CD14-positive monocyte (primary cell): ENCODE measurements at regions not wholly inside any gene's neighbourhood (a gene's known extent, or its start where the extent isn't known, plus 50 kb on each side); places are given as distances from the start of the nearest gene placed in this dataset.

Source experiments
- DNase-seq, 3 donors: peaks; one replicate each; pipeline ENCODE4 v3.0.0-alpha.2; 2011 to 2022
- H2AFZ ChIP-seq: 2 replicates; pipeline ENCODE4 v1.6.0; 2012; ENCODE audit warnings: mild to moderate bottlenecking, low read depth, low read length, inconsistent platforms; ENCODE audit not compliant: insufficient read depth, poor library complexity, severe bottlenecking
- H3K27ac ChIP-seq, 2 donors: 1 replicate in 1 of 2; 2 replicates in 1 of 2; pipeline ENCODE4 v1.5.1; 2012 to 2013; ENCODE audit warnings: low read length in 2 of 2, control low read depth in 1 of 2, inconsistent platforms in 1 of 2, low read depth in 1 of 2, mild to moderate bottlenecking in 1 of 2
- H3K27me3 ChIP-seq, 2 donors: one replicate each; pipeline versions ENCODE4 v1.6.0 to v1.6.1; 2011 to 2013; ENCODE audit warnings: low read length in 2 of 2; ENCODE audit not compliant: control insufficient read depth in 2 of 2, insufficient read depth in 2 of 2
- H3K36me3 ChIP-seq, 2 donors: replicated peaks in 1 of 2; 1 replicate in 1 of 2; 2 replicates in 1 of 2; pipeline versions ENCODE4 v1.5.1 to v1.6.1; 2012 to 2013; ENCODE audit warnings: low read length in 2 of 2, control low read depth in 1 of 2, inconsistent platforms in 1 of 2, mild to moderate bottlenecking in 1 of 2; ENCODE audit not compliant: insufficient read depth in 2 of 2, control insufficient read depth in 1 of 2
- H3K4me1 ChIP-seq, 2 donors: 1 replicate in 1 of 2; 2 replicates in 1 of 2; pipeline versions ENCODE4 v1.5.1 to v1.6.1; 2012 to 2013; ENCODE audit warnings: low read length in 2 of 2, control low read depth in 1 of 2, inconsistent platforms in 1 of 2, mild to moderate bottlenecking in 1 of 2, moderate library complexity in 1 of 2; ENCODE audit not compliant: insufficient read depth in 2 of 2, control insufficient read depth in 1 of 2
- H3K4me2 ChIP-seq: replicated peaks from 2 replicates; pipeline ENCODE3; 2012; ENCODE audit warnings: low read length, moderate library complexity, mild to moderate bottlenecking; ENCODE audit not compliant: poor library complexity, severe bottlenecking; ENCODE audit errors: extremely low read depth
- H3K4me3 ChIP-seq, 3 experiments: fragments of 200-600 bp in 1 of 3; sonication (generic) in 1 of 3; replicated peaks in 1 of 3; 1 replicate in 2 of 3; 2 replicates in 1 of 3; pipeline ENCODE4 v1.5.1; 2011 to 2013; ENCODE audit warnings: low read length in 3 of 3, mild to moderate bottlenecking in 3 of 3, control low read depth in 2 of 3, low read depth in 2 of 3, inconsistent platforms in 1 of 3, moderate library complexity in 1 of 3
- H3K79me2 ChIP-seq: 2 replicates; pipeline ENCODE4 v1.6.0; 2012; ENCODE audit warnings: mild to moderate bottlenecking, control low read depth, inconsistent platforms, low read length, moderate library complexity; ENCODE audit not compliant: insufficient read depth
- H3K9ac ChIP-seq: 2 replicates; pipeline ENCODE4 v1.6.0; 2017; ENCODE audit warnings: low read length, mild to moderate bottlenecking; ENCODE audit not compliant: insufficient read depth, poor library complexity, severe bottlenecking
- H3K9me3 ChIP-seq, 2 donors: replicated peaks in 1 of 2; 1 replicate in 1 of 2; 2 replicates in 1 of 2; pipeline versions ENCODE4 v1.5.1 to v1.6.1; 2012 to 2013; ENCODE audit warnings: low read length in 2 of 2, control low read depth in 1 of 2; ENCODE audit not compliant: control insufficient read depth in 1 of 2, insufficient read depth in 1 of 2
- H4K20me1 ChIP-seq: 2 replicates; pipeline ENCODE4 v1.6.0; 2012; ENCODE audit warnings: mild to moderate bottlenecking, low read length, control low read depth, moderate library complexity; ENCODE audit not compliant: insufficient read depth
- H3K27ac Mint-ChIP-seq, 7 donors: one replicate each; pipeline ENCODE4 v1.8.0; 2020; ENCODE audit warnings: mild to moderate bottlenecking in 7 of 7, mixed read lengths in 7 of 7, moderate library complexity in 6 of 7, inconsistent platforms in 2 of 7
- H3K27me3 Mint-ChIP-seq, 3 donors: one replicate each; pipeline ENCODE4 v1.8.0; 2021 to 2022; ENCODE audit warnings: low read depth in 3 of 3, mild to moderate bottlenecking in 3 of 3, mixed read lengths in 3 of 3, moderate library complexity in 3 of 3, inconsistent platforms in 1 of 3
- H3K36me3 Mint-ChIP-seq, 2 donors: one replicate each; pipeline ENCODE4 v1.8.0; 2020; ENCODE audit warnings: mixed read lengths in 2 of 2, inconsistent platforms in 1 of 2, mild to moderate bottlenecking in 1 of 2
- H3K4me1 Mint-ChIP-seq: one replicate; pipeline ENCODE4 v1.8.0; 2020; ENCODE audit warnings: mild to moderate bottlenecking, mixed read lengths
- H3K4me3 Mint-ChIP-seq, 2 donors: one replicate each; pipeline ENCODE4 v1.8.0; 2020; ENCODE audit warnings: mild to moderate bottlenecking in 2 of 2, mixed read lengths in 2 of 2, moderate library complexity in 1 of 2
- H3K9me3 Mint-ChIP-seq, 7 donors: one replicate each; pipeline ENCODE4 v1.8.0; 2020 to 2022; ENCODE audit warnings: mixed read lengths in 7 of 7, mild to moderate bottlenecking in 6 of 7, moderate library complexity in 6 of 7, inconsistent platforms in 2 of 7
- CTCF ChIP-seq: fragments of 200-600 bp; IDR thresholded peaks from one replicate; pipeline ENCODE4 v1.8.0; 2022; ENCODE audit warnings: antibody characterized with exemption, mild to moderate bottlenecking
- WGBS: methylation state at CpG from one replicate; pipeline ENCODE4 v1.1.5; 2013; ENCODE audit warnings: missing lambda C conversion rate; ENCODE audit not compliant: insufficient coverage; 5-methylcytosine and 5-hydroxymethylcytosine counted together
- intact Hi-C, 2 donors: fragments of 100-400 bp; cut with micrococcal nuclease; formaldehyde crosslinking; loops; one replicate each; pipeline versions ENCODE4 v1.15.0 to v1.15.1; 2023

GRCh38 chr1:187491082-187491720, 662.5 kb downstream of the PLA2G4A start:
- H3K4me3 Mint-ChIP-seq, result no peak overlapping the region
- H3K4me2 ChIP-seq, result no peak overlapping the region
- H3K4me1 ChIP-seq, result no peaks in the 10 kb centered on the region
- H2AFZ ChIP-seq, result no peak overlapping the region
- TF ChIP-seq CTCF, result no peak
- H4K20me1 ChIP-seq, result no peaks in the 10 kb centered on the region
- H3K4me3 ChIP-seq, result no peak overlapping the region
- H3K27me3 ChIP-seq, result no peaks in the 10 kb centered on the region
- intact Hi-C loops, result no loop called here
- H3K9me3 ChIP-seq, result peaks cover 0 to 3% of the 10 kb centered on the region in 2 donors
- H3K9ac ChIP-seq, result no peak overlapping the region
- H3K27me3 Mint-ChIP-seq, result no peaks in the 10 kb centered on the region
- no peaks in the 10 kb centered on the region for H3K36me3 Mint-ChIP-seq
- H3K27ac Mint-ChIP-seq, result no peak overlapping the region
- no peaks in the 10 kb centered on the region for H3K4me1 Mint-ChIP-seq
- no peaks in the 10 kb centered on the region for H3K79me2 ChIP-seq
- WGBS, result 91% methylated on average over 4 of the region's 5 CpGs
- H3K36me3 ChIP-seq, result no peaks in the 10 kb centered on the region
- H3K27ac ChIP-seq, result no peak overlapping the region
- DNase-seq, result no peak
- peaks cover 0 to 8% (median 3%) of the 10 kb centered on the region in 7 donors for H3K9me3 Mint-ChIP-seq

GRCh38 chr1:187498028-187498427, 669.3 kb downstream of the PLA2G4A start:
- no peak overlapping the region for H3K4me3 ChIP-seq
- H3K27me3 Mint-ChIP-seq, result no peaks in the 10 kb centered on the region
- TF ChIP-seq CTCF, result no peak
- intact Hi-C loops, result no loop called here
- H3K27me3 ChIP-seq, result no peaks in the 10 kb centered on the region
- H3K79me2 ChIP-seq, result no peaks in the 10 kb centered on the region
- no peak overlapping the region for H3K27ac ChIP-seq
- H3K27ac Mint-ChIP-seq, result no peak overlapping the region
- H3K4me2 ChIP-seq, result no peak overlapping the region
- H3K9me3 ChIP-seq, result no peaks in the 10 kb centered on the region
- H3K9me3 Mint-ChIP-seq, result peaks cover 0 to 6% (median 2%) of the 10 kb centered on the region in 7 donors
- H3K4me3 Mint-ChIP-seq, result no peak overlapping the region
- H3K4me1 ChIP-seq, result no peaks in the 10 kb centered on the region
- no CpG with 5 or more reads among the region's 1 CpG for WGBS
- H3K36me3 ChIP-seq, result no peaks in the 10 kb centered on the region
- no peaks in the 10 kb centered on the region for H3K4me1 Mint-ChIP-seq
- H2AFZ ChIP-seq, result no peak overlapping the region
- H3K9ac ChIP-seq, result no peak overlapping the region
- DNase-seq, result no peak
- H4K20me1 ChIP-seq, result no peaks in the 10 kb centered on the region
- no peaks in the 10 kb centered on the region for H3K36me3 Mint-ChIP-seq
